GM12873 (cell line): ENCODE measurements at regions not wholly inside any gene's neighbourhood (a gene's known extent, or its start where the extent isn't known, plus 50 kb on each side); places are given as distances from the start of the nearest gene placed in this dataset.

Source experiments
- TF ChIP-seq, protein P1 (sequence below): IDR thresholded peaks from 2 replicates; pipeline ENCODE4 v1.5.1; 2012; ENCODE audit warnings: low read depth, mild to moderate bottlenecking, moderate library complexity, low read length, control low read depth; ENCODE audit not compliant: insufficient read depth; ENCODE audit errors: missing control alignments

- TF ChIP-seq, protein P1, sequence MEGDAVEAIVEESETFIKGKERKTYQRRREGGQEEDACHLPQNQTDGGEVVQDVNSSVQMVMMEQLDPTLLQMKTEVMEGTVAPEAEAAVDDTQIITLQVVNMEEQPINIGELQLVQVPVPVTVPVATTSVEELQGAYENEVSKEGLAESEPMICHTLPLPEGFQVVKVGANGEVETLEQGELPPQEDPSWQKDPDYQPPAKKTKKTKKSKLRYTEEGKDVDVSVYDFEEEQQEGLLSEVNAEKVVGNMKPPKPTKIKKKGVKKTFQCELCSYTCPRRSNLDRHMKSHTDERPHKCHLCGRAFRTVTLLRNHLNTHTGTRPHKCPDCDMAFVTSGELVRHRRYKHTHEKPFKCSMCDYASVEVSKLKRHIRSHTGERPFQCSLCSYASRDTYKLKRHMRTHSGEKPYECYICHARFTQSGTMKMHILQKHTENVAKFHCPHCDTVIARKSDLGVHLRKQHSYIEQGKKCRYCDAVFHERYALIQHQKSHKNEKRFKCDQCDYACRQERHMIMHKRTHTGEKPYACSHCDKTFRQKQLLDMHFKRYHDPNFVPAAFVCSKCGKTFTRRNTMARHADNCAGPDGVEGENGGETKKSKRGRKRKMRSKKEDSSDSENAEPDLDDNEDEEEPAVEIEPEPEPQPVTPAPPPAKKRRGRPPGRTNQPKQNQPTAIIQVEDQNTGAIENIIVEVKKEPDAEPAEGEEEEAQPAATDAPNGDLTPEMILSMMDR = no peak
Measured at GRCh38 chr1:29672416-29673227, 436.3 kb downstream of the PTPRU start.

GRCh38 chr1:29671446-29672356 lies 435.4 kb downstream of the PTPRU start:
- TF ChIP-seq, protein P1 = no peak

GRCh38 chr1:29670752-29671151 lies 434.4 kb downstream of the PTPRU start:
- TF ChIP-seq, protein P1 = no peak

DNA sequence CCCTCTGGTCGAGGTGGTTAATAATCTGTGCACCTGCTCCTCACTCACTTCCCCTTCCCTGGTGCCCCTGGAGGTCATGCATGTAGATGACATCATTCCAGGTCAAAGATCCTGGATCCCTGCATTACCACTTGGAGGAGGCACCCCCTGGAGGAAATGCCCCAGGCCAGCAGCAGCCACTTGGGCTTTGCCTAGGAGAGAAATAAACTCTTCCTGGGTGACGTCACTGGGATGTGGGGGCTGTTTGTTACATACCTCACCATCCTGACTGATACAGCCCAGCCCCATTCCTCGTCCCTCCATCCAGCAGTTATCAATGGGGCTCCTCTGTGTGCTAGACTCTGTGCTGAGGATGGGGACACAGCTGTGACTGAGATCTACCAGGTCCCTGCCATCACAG lies 433.6 kb downstream of the PTPRU start:
- TF ChIP-seq, protein P1 = no peak

DNA sequence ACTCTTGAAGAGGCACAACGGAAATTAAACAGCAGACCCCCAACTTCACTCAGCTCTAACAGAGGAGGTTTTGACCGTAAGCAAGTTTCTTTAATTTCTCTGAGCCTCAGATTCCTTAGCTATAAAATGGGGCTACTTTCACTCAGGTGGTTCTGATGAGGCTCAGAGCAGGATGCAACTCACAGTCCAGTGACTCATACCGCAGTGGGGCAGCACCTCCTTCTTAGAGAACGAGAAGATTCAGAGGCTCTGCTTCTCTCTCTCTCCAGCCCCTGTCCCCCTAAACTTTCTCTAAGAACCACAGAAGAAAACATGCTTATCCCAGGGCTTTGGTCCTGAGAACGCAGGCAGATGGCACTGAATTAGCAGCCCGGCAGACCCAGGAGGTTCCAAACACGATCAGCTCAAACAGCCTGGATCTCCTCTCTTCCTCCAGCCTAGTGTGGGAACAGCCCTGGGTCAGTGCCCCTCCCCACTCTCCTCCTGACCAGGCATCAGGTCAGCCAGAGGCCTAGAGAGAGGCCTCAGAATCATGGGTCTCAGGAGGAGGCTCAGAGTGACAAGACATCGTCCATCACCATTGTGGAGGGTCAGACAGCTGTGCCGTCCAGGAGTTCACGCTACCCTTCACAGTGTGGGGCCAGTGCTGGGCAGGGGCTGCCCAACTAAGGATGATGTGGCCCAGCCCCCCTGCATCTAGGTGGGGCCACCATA lies 433.0 kb downstream of the PTPRU start:
- TF ChIP-seq, protein P1 = no peak

DNA sequence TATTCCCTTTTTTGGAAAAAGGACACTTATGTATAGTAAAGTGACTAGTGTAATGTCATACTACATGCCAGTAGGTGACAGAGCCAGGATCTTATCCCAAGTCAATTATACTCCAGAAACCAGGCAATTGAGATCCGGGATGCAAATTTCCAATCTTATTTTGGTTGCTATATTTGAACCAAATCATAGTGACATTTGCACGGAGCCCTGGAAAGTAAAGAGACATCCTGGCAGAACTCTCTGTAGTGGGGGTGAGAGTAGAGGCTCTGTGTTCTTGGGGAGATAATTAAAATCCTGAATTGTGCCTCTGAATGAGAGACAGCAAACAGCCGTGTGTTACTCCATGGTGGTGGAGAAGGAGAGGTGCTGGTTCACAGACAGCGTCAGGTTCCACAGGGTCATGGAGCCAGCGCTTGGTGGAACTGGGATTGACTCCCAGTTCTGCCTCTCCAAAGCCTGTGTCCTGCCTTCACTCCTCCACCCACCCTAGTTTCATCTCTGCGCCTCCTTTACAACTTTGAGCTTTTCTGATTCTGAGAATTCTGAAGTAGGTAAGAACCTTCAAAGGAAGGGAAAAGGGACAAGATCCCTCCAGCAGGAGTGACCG lies 432.3 kb downstream of the PTPRU start:
- TF ChIP-seq, protein P1 = no peak
